ENCODE measurements at regions not wholly inside any gene's neighbourhood (a gene's known extent, or its start where the extent isn't known, plus 50 kb on each side); places are given as distances from the start of the nearest gene placed in this dataset.

DNA sequence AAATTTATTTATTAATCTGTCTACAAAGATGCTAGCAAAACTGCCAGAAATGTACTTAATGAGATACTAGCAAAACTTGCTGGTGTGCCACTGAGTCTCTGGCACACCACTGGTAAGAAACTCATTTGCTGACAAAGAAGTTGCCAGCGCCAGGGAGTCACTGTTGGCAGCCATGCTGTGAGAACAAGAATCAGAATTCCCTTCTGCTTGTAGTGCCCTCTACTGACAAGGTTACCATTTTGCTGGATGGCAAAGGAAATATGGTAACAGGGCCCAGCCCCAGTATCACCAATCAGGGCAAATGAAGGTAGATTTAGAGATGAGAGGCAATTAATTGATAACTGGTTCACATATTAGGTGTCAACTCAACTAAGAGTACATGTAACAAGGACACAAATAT lies 750.1 kb upstream of the ADGRL3 start:
- no peak for TF ChIP-seq YY1 (IDR thresholded peaks at IDR 0.05; ENCODE audit: low read depth)
- TF ChIP-seq EP300 (IDR thresholded peaks at IDR 0.05; ENCODE audit: borderline replicate concordance) = no peak
- TF ChIP-seq RAD21 (IDR thresholded peaks at IDR 0.05; ENCODE audit: low read depth) = no peak
- no peak for TF ChIP-seq MAX (IDR thresholded peaks at IDR 0.05)

Measured in Ishikawa (cell line).